HEK293 (cell line): ENCODE measurements at regions not wholly inside any gene's neighbourhood (a gene's known extent, or its start where the extent isn't known, plus 50 kb on each side); places are given as distances from the start of the nearest gene placed in this dataset.

Experiments used
- CTCF ChIP-seq: fragments of 450-650 bp; formaldehyde crosslinking; IDR thresholded peaks from 2 replicates; pipeline ENCODE4 v1.5.1; 2016; ENCODE audit warnings: missing biosample characterization, missing genetic modification characterization
- SETDB1 ChIP-seq: IDR thresholded peaks from one replicate; pipeline ENCODE4 v1.6.1; 2017; ENCODE audit warnings: mild to moderate bottlenecking, low read length, moderate library complexity, mixed read lengths; ENCODE audit not compliant: insufficient read length

GRCh38 chr12:46493150-46493833 is 120.7 kb upstream of the SLC38A2 start:
- TF ChIP-seq SETDB1 (no peak), CTCF (tag by site-specific recombination) (no peak)
